ENCODE measurements at regions not wholly inside any gene's neighbourhood (a gene's known extent, or its start where the extent isn't known, plus 50 kb on each side); places are given as distances from the start of the nearest gene placed in this dataset.

DNA sequence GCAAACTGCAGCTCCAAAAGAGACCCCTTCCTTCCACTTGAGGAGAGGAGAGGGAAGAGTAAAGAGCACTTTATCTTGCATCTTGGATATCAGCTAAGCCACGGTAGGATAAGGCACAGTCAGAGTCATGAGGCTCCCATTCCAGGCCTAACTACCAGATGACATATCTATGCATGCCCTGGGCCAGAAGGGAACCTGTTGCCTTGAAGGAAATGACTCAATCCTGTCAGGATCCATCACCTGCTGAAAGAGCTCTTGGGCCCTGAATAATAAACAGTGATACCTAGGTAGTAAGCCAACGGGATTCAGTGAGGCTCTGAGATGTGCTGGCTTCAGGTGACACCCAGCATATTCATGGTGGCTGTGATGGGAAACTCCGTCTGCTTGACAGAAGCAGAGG is 118.5 kb upstream of the EPHA3 start:
- TF ChIP-seq REST (tag by site-specific recombination; IDR thresholded peaks at IDR 0.05) (no peak), ZFP3 (tag by site-specific recombination; IDR thresholded peaks at IDR 0.05; ENCODE audit: low read depth) (no peak), SCRT1 (tag by site-specific recombination; IDR thresholded peaks at IDR 0.05; ENCODE audit: borderline replicate concordance) (no peak), CTCF (tag by site-specific recombination; IDR thresholded peaks at IDR 0.05) (no peak), ZNF274 (IDR thresholded peaks at IDR 0.05; ENCODE audit: low read length) (no peak), ZNF274 (tag by site-specific recombination; IDR thresholded peaks at IDR 0.05; ENCODE audit: borderline replicate concordance) (no peak), ZNF18 (tag by site-specific recombination; IDR thresholded peaks at IDR 0.05) (no peak)

All from HEK293 (cell line).